ENCODE measurements at regions not wholly inside any gene's neighbourhood (a gene's known extent, or its start where the extent isn't known, plus 50 kb on each side); places are given as distances from the start of the nearest gene placed in this dataset.

DNA sequence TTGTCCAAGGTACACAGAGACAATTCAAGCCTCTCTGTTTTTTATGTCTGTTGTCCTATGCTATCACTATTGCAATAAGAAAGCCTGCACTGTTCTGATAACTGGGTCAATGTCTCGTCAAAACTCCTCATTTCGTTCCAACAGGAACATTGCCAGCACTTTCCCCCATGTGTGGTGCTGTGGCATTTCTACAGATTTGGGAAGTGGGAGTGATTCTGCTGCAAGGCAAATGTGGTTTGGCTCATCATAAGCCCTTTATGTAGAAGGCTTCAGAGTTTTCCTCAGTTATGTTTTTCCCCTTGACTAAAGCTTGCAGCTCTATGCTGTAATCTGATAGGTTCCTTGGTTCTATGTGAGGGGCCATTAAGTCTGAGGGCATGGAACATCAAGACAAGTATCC is 324.1 kb upstream of the TCF4 start:
- Histone ChIP-seq H3K4me3 (ENCODE audit: insufficient read depth, low read length) (no peak overlapping the region), H3K4me2 (ENCODE audit: insufficient read depth, low read length) (no peak overlapping the region), H3K9me3 (ENCODE audit: low read depth, low read length) (no peaks in the 10 kb centered on the region), H3K4me1 (ENCODE audit: insufficient read depth, low read length) (peaks cover 11% of the 10 kb centered on the region), H3K79me2 (ENCODE audit: insufficient read depth, low read length) (no peaks in the 10 kb centered on the region), H3K27me3 (ENCODE audit: insufficient read depth, low read length) (no peaks in the 10 kb centered on the region), H4K20me1 (ENCODE audit: insufficient read depth, low read length) (no peaks in the 10 kb centered on the region), H2AFZ (ENCODE audit: low read length) (no peak overlapping the region), H3K27ac (ENCODE audit: low read depth, low read length) (no peak overlapping the region), H3K36me3 (ENCODE audit: insufficient read depth, low read length) (no peaks in the 10 kb centered on the region)
- TF ChIP-seq, protein P1, sequence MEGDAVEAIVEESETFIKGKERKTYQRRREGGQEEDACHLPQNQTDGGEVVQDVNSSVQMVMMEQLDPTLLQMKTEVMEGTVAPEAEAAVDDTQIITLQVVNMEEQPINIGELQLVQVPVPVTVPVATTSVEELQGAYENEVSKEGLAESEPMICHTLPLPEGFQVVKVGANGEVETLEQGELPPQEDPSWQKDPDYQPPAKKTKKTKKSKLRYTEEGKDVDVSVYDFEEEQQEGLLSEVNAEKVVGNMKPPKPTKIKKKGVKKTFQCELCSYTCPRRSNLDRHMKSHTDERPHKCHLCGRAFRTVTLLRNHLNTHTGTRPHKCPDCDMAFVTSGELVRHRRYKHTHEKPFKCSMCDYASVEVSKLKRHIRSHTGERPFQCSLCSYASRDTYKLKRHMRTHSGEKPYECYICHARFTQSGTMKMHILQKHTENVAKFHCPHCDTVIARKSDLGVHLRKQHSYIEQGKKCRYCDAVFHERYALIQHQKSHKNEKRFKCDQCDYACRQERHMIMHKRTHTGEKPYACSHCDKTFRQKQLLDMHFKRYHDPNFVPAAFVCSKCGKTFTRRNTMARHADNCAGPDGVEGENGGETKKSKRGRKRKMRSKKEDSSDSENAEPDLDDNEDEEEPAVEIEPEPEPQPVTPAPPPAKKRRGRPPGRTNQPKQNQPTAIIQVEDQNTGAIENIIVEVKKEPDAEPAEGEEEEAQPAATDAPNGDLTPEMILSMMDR (IDR thresholded peaks at IDR 0.05; ENCODE audit: extremely low read depth, low read depth, low read length), result no peak
- DNase-seq (ENCODE audit: insufficient read length, low spot score, missing footprints), result no peak

DNA sequence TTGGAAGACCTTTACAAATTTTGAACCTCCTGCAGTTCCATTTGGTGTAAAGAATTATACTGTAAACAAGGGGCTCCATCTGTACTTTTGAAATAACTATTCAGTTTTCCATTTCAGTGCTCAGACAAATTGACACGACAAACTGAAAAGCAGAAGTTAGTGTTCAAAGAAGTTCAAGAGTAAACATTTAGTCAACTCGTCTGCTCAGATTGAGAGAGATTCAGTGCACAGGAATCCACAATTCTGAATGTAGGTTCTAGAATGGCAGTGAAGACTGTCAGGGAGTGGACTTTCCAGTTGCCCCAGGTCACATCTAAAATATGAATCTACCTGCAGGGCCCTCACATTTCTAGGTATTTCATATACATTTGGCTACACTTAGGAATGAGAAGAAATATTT is 322.3 kb upstream of the TCF4 start:
- H3K79me2 ChIP-seq (ENCODE audit: insufficient read depth, low read length), result no peaks in the 10 kb centered on the region
- no peaks in the 10 kb centered on the region for H3K9me3 ChIP-seq (ENCODE audit: low read depth, low read length)
- H4K20me1 ChIP-seq (ENCODE audit: insufficient read depth, low read length), result no peaks in the 10 kb centered on the region
- no peak overlapping the region for H3K27ac ChIP-seq (ENCODE audit: low read depth, low read length)
- TF ChIP-seq, protein P1 (IDR thresholded peaks at IDR 0.05; ENCODE audit: extremely low read depth, low read depth, low read length), result no peak
- H3K4me1 ChIP-seq (ENCODE audit: insufficient read depth, low read length), result peaks cover 11% of the 10 kb centered on the region
- no peak overlapping the region for H3K4me3 ChIP-seq (ENCODE audit: insufficient read depth, low read length)
- DNase-seq (ENCODE audit: insufficient read length, low spot score, missing footprints), result no peak
- no peak overlapping the region for H2AFZ ChIP-seq (ENCODE audit: low read length)
- H3K4me2 ChIP-seq (ENCODE audit: insufficient read depth, low read length), result no peak overlapping the region
- H3K36me3 ChIP-seq (ENCODE audit: insufficient read depth, low read length), result no peaks in the 10 kb centered on the region
- no peaks in the 10 kb centered on the region for H3K27me3 ChIP-seq (ENCODE audit: insufficient read depth, low read length)

DNA sequence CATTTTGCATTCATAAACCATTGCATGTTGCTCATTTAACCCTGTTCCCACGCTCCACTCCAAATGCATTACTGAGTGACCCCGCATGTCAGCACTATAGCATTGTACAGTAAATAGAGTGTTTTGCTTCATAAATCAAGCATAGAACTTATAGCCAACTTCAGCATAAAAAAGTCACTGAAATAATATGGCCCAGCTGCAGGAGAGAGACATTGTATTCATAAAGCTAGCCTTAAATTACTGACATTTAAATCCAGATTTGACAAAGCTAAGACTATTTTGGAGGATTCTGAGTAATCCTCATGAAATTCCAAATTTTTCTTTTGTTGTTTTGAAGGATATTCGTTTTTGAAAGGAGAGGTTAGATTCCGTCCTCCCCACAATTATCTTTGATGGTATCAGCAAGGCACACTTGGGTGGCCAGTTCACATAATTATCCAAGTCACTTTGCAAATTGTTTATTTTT is 320.9 kb upstream of the TCF4 start:
- Histone ChIP-seq H3K27me3 (ENCODE audit: insufficient read depth, low read length) (no peaks in the 10 kb centered on the region), H3K79me2 (ENCODE audit: insufficient read depth, low read length) (no peaks in the 10 kb centered on the region), H2AFZ (ENCODE audit: low read length) (peak overlapping the region; percentile 5), H4K20me1 (ENCODE audit: insufficient read depth, low read length) (no peaks in the 10 kb centered on the region), H3K36me3 (ENCODE audit: insufficient read depth, low read length) (no peaks in the 10 kb centered on the region), H3K4me1 (ENCODE audit: insufficient read depth, low read length) (peaks cover 11% of the 10 kb centered on the region), H3K27ac (ENCODE audit: low read depth, low read length) (no peak overlapping the region), H3K4me3 (ENCODE audit: insufficient read depth, low read length) (no peak overlapping the region), H3K9me3 (ENCODE audit: low read depth, low read length) (no peaks in the 10 kb centered on the region), H3K4me2 (ENCODE audit: insufficient read depth, low read length) (peak overlapping the region; percentile 26)
- TF ChIP-seq, protein P1 (IDR thresholded peaks at IDR 0.05; ENCODE audit: extremely low read depth, low read depth, low read length), result no peak
- DNase-seq (ENCODE audit: insufficient read length, low spot score, missing footprints), result no peak

DNA sequence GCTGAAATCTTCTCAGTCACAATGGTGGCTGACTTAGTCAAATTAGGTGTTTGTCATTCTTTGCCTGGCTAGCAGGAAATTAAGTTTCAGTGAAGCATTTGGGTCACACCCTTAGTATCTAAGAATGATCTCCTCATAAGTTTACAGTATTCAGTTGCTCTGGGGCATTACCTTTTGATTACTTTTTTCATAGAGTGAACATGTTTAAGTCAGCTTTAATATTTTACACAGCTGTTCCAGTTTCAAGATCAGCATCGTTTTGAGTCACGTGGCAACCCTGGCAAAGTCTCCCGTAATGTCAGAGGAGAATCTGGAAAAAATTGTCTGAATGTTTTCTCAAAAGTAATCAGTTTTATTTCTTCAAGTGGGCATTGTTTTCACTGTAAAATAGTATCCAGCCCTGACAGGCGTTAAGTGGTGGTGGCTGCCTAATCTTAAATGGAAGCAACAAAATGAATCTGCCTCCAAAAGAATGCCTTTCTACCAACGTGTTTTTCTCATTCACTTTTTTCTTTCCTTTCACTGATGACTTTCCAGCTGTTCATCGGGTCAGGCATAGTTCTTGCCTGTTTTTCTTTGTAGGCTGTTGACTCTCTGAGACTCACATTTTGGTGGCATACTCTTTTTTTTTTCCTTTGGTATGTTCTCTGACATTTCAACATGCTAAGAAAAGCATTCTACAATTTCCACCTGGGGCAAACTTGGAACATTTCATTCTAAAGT is 319.6 kb upstream of the TCF4 start:
- peak overlapping the region; percentile 81 for H2AFZ ChIP-seq (ENCODE audit: low read length)

More for the DNA sequence above, 319.6 kb upstream of the TCF4 start:
- Histone ChIP-seq H3K79me2 (ENCODE audit: insufficient read depth, low read length) (no peaks in the 10 kb centered on the region), H3K4me2 (ENCODE audit: insufficient read depth, low read length) (peak overlapping the region; percentile 73), H3K36me3 (ENCODE audit: insufficient read depth, low read length) (no peaks in the 10 kb centered on the region), H3K4me1 (ENCODE audit: insufficient read depth, low read length) (peaks cover 11% of the 10 kb centered on the region), H3K27me3 (ENCODE audit: insufficient read depth, low read length) (no peaks in the 10 kb centered on the region), H3K9me3 (ENCODE audit: low read depth, low read length) (no peaks in the 10 kb centered on the region), H3K4me3 (ENCODE audit: insufficient read depth, low read length) (peak overlapping the region; percentile 58), H3K27ac (ENCODE audit: low read depth, low read length) (peak overlapping the region; percentile 10), H4K20me1 (ENCODE audit: insufficient read depth, low read length) (no peaks in the 10 kb centered on the region)
- TF ChIP-seq, protein P1 (IDR thresholded peaks at IDR 0.05; ENCODE audit: extremely low read depth, low read depth, low read length), result no peak
- no peak for DNase-seq (ENCODE audit: insufficient read length, low spot score, missing footprints)

Measured in osteoblast (primary cell).